Neuronal stem cell (in vitro differentiated cells): ENCODE measurements at regions not wholly inside any gene's neighbourhood (a gene's known extent, or its start where the extent isn't known, plus 50 kb on each side); places are given as distances from the start of the nearest gene placed in this dataset.

ENCODE experiments used
- DNase-seq: peaks from one replicate; pipeline ENCODE4 v3.0.0-alpha.2; 2013; ENCODE audit warnings: low spot score
- H2AFZ ChIP-seq: one replicate; pipeline ENCODE4 v1.6.1; 2013; ENCODE audit warnings: mild to moderate bottlenecking, low read length, inconsistent platforms
- H2AK5ac ChIP-seq: 2 replicates; pipeline ENCODE4 v1.6.1; 2013; ENCODE audit warnings: low read depth, mild to moderate bottlenecking, inconsistent platforms, low read length, moderate library complexity, mixed read lengths
- H2BK120ac ChIP-seq: 2 replicates; pipeline ENCODE4 v1.6.1; 2013; ENCODE audit warnings: low read depth, mild to moderate bottlenecking, inconsistent platforms, low read length, moderate library complexity, mixed read lengths
- H2BK12ac ChIP-seq: one replicate; pipeline ENCODE4 v1.6.1; 2013; ENCODE audit warnings: low read length, inconsistent platforms
- H2BK15ac ChIP-seq: 2 replicates; pipeline ENCODE4 v1.6.1; 2013; ENCODE audit warnings: mild to moderate bottlenecking, low read length, inconsistent platforms, mixed read lengths
- H2BK5ac ChIP-seq: one replicate; pipeline ENCODE4 v1.6.1; 2013; ENCODE audit warnings: inconsistent platforms, mild to moderate bottlenecking, low read length, moderate library complexity
- H3K14ac ChIP-seq: one replicate; pipeline ENCODE4 v1.6.1; 2013; ENCODE audit warnings: low read length, inconsistent platforms
- H3K18ac ChIP-seq: 2 replicates; pipeline ENCODE4 v1.6.1; 2013; ENCODE audit warnings: low read length, inconsistent platforms
- H3K23ac ChIP-seq: 2 replicates; pipeline ENCODE4 v1.6.1; 2013; ENCODE audit warnings: low read depth, mild to moderate bottlenecking, mixed read lengths, low read length, inconsistent platforms; ENCODE audit not compliant: poor library complexity
- H3K27ac ChIP-seq: replicated peaks from 3 replicates; pipeline ENCODE4 v1.5.1; 2013; ENCODE audit warnings: low read length, inconsistent platforms
- H3K27me3 ChIP-seq, 3 experiments: 2 replicates each; pipeline ENCODE4 v1.6.1; 2013; ENCODE audit warnings: low read length in 3 of 3, mild to moderate bottlenecking in 2 of 3, inconsistent platforms in 1 of 3, low read depth in 1 of 3, mixed read lengths in 1 of 3, moderate library complexity in 1 of 3; ENCODE audit not compliant: control insufficient read depth in 3 of 3, insufficient read depth in 3 of 3
- H3K36me3 ChIP-seq, 2 donors: replicated peaks in 1 of 2; 2 replicates each; pipeline ENCODE4 v1.6.1; 2013; ENCODE audit warnings: low read length in 2 of 2; ENCODE audit not compliant: control insufficient read depth in 2 of 2, insufficient read depth in 2 of 2
- H3K4ac ChIP-seq: 2 replicates; pipeline ENCODE4 v1.6.1; 2013; ENCODE audit warnings: inconsistent platforms, mild to moderate bottlenecking, low read length, moderate library complexity
- H3K4me1 ChIP-seq, 2 donors: 1 replicate in 1 of 2; 2 replicates in 1 of 2; pipeline ENCODE4 v1.6.1; 2013; ENCODE audit warnings: low read length in 2 of 2, low read depth in 1 of 2; ENCODE audit not compliant: control insufficient read depth in 2 of 2, insufficient read depth in 1 of 2
- H3K4me2 ChIP-seq: one replicate; pipeline ENCODE4 v1.6.1; 2013; ENCODE audit warnings: mild to moderate bottlenecking, low read length, inconsistent platforms; ENCODE audit not compliant: insufficient read depth, poor library complexity, severe bottlenecking
- H3K4me3 ChIP-seq, 2 donors: 2 replicates each; pipeline ENCODE4 v1.5.1; 2013; ENCODE audit warnings: low read length in 2 of 2, mild to moderate bottlenecking in 2 of 2, inconsistent platforms in 1 of 2, moderate library complexity in 1 of 2
- H3K79me1 ChIP-seq: one replicate; pipeline ENCODE4 v1.6.1; 2013; ENCODE audit warnings: low read depth, mild to moderate bottlenecking, inconsistent platforms, low read length, moderate library complexity
- H3K9ac ChIP-seq: one replicate; pipeline ENCODE4 v1.6.1; 2013; ENCODE audit warnings: mild to moderate bottlenecking, low read depth, low read length, inconsistent platforms; ENCODE audit not compliant: poor library complexity
- H3K9me3 ChIP-seq, 2 donors: replicated peaks in 1 of 2; 2 replicates each; pipeline versions ENCODE3 to v1.6.1; 2013; ENCODE audit warnings: low read length in 2 of 2, mild to moderate bottlenecking in 2 of 2, inconsistent platforms in 1 of 2, low read depth in 1 of 2, mixed read lengths in 1 of 2, moderate library complexity in 1 of 2; ENCODE audit not compliant: control insufficient read depth in 2 of 2, insufficient read depth in 1 of 2
- H4K8ac ChIP-seq: one replicate; pipeline ENCODE4 v1.6.1; 2013; ENCODE audit warnings: low read depth, mild to moderate bottlenecking, inconsistent platforms, low read length, moderate library complexity
- H4K91ac ChIP-seq: one replicate; pipeline ENCODE4 v1.6.1; 2013; ENCODE audit warnings: low read length, low read depth, mild to moderate bottlenecking, inconsistent platforms; ENCODE audit not compliant: poor library complexity
- WGBS, 2 donors: extraction: QIAGEN DNeasy Blood & Tissue Kit; methylation state at CpG; one replicate each; pipeline ENCODE4 v1.1.7; 2013; ENCODE audit warnings: missing lambda C conversion rate in 2 of 2, mixed read lengths in 1 of 2; ENCODE audit not compliant: insufficient read length in 2 of 2, insufficient replicate concordance in 1 of 2; ENCODE audit errors: extremely low coverage in 2 of 2; 5-methylcytosine and 5-hydroxymethylcytosine counted together

- WGBS, 2 donors = no CpG with 5 or more reads among the region's 10 CpGs
- no peak overlapping the region for H2AK5ac ChIP-seq
- no peaks in the 10 kb centered on the region for H3K79me1 ChIP-seq
- no peaks in the 10 kb centered on the region for H3K4me1 ChIP-seq
- H3K14ac ChIP-seq = no peak overlapping the region
- H2BK12ac ChIP-seq = no peak overlapping the region
- no peaks in the 10 kb centered on the region for H3K36me3 ChIP-seq
- no peak overlapping the region for H3K23ac ChIP-seq
- H2BK5ac ChIP-seq = no peak overlapping the region
- no peak overlapping the region for H3K9ac ChIP-seq
- no peak overlapping the region for H3K4me3 ChIP-seq
- H3K27me3 ChIP-seq = no peaks in the 10 kb centered on the region
- H4K8ac ChIP-seq = no peak overlapping the region
- H3K27ac ChIP-seq = no peak overlapping the region
- no peak overlapping the region for H3K4ac ChIP-seq
- H3K18ac ChIP-seq = peak overlapping the region; percentile 11
- no peak overlapping the region for H3K4me2 ChIP-seq
- H2AFZ ChIP-seq = no peak overlapping the region
- DNase-seq = no peak
- H2BK120ac ChIP-seq = no peak overlapping the region
- H3K9me3 ChIP-seq = peaks cover 0 to 1% of the 10 kb centered on the region in 2 donors
- H4K91ac ChIP-seq = no peak overlapping the region
- H2BK15ac ChIP-seq = no peak overlapping the region
These were observed 293.5 kb downstream of the LRFN2 start for GRCh38 chr6:40293460-40294185.

GRCh38 chr6:40293060-40293459, 294.1 kb downstream of the LRFN2 start:
- Histone ChIP-seq H3K4me1 (no peaks in the 10 kb centered on the region), H3K9me3 (peaks cover 0 to 1% of the 10 kb centered on the region in 2 donors), H2BK120ac (no peak overlapping the region), H3K4ac (no peak overlapping the region), H3K14ac (no peak overlapping the region), H3K4me3 (no peak overlapping the region), H2BK12ac (no peak overlapping the region), H2BK5ac (no peak overlapping the region), H3K27me3 (no peaks in the 10 kb centered on the region), H2AFZ (no peak overlapping the region), H3K18ac (no peak overlapping the region), H3K79me1 (no peaks in the 10 kb centered on the region), H2AK5ac (no peak overlapping the region), H3K27ac (no peak overlapping the region), H2BK15ac (no peak overlapping the region), H3K23ac (no peak overlapping the region), H3K9ac (no peak overlapping the region), H4K91ac (no peak overlapping the region), H4K8ac (no peak overlapping the region), H3K36me3 (no peaks in the 10 kb centered on the region), H3K4me2 (no peak overlapping the region)
- no CpG with 5 or more reads among the region's 1 CpG for WGBS, 2 donors
- DNase-seq = no peak

- no peak overlapping the region for H3K23ac ChIP-seq
- H3K4me1 ChIP-seq = peaks cover 0 to 3% of the 10 kb centered on the region in 2 donors
- peaks cover 0 to 1% of the 10 kb centered on the region in 2 donors for H3K9me3 ChIP-seq
- H3K4me3 ChIP-seq = no peak overlapping the region
- H3K4ac ChIP-seq = no peak overlapping the region
- H3K79me1 ChIP-seq = no peaks in the 10 kb centered on the region
- H3K27me3 ChIP-seq = peaks cover 0 to 4% (median 0%) of the 10 kb centered on the region in 3 experiments
- no peak overlapping the region for H3K18ac ChIP-seq
- no peak overlapping the region for H2BK5ac ChIP-seq
- H3K14ac ChIP-seq = no peak overlapping the region
- no peak overlapping the region for H3K9ac ChIP-seq
- no peak overlapping the region for H2AK5ac ChIP-seq
- H2BK15ac ChIP-seq = no peak overlapping the region
- H2BK12ac ChIP-seq = no peak overlapping the region
- H3K36me3 ChIP-seq = no peaks in the 10 kb centered on the region
- no peak overlapping the region for H4K8ac ChIP-seq
- no peak for DNase-seq
- H3K27ac ChIP-seq = no peak overlapping the region
- no peak overlapping the region for H2BK120ac ChIP-seq
- no peak overlapping the region for H4K91ac ChIP-seq
- H3K4me2 ChIP-seq = no peak overlapping the region
- WGBS, 2 donors = no CpG with 5 or more reads among the region's 2 CpGs
- H2AFZ ChIP-seq = no peak overlapping the region
These were observed 296.3 kb downstream of the LRFN2 start for GRCh38 chr6:40290816-40291215.

GRCh38 chr6:40288919-40289318, 298.2 kb downstream of the LRFN2 start:
- WGBS, 2 donors = no CpG with 5 or more reads among the region's 2 CpGs
- H3K23ac ChIP-seq = no peak overlapping the region
- H4K8ac ChIP-seq = no peak overlapping the region
- H3K4me3 ChIP-seq = no peak overlapping the region
- H2BK15ac ChIP-seq = no peak overlapping the region
- no peak overlapping the region for H3K4ac ChIP-seq
- no peak for DNase-seq
- H3K4me2 ChIP-seq = no peak overlapping the region
- no peak overlapping the region for H2BK12ac ChIP-seq
- no peak overlapping the region for H3K14ac ChIP-seq
- no peak overlapping the region for H2BK120ac ChIP-seq
- no peak overlapping the region for H2AK5ac ChIP-seq
- H3K27ac ChIP-seq = no peak overlapping the region
- H3K9me3 ChIP-seq = peaks cover 0 to 1% of the 10 kb centered on the region in 2 donors
- H3K27me3 ChIP-seq = peaks cover 0 to 10% (median 0%) of the 10 kb centered on the region in 3 experiments
- no peak overlapping the region for H4K91ac ChIP-seq
- H2BK5ac ChIP-seq = no peak overlapping the region
- H3K79me1 ChIP-seq = no peaks in the 10 kb centered on the region
- H3K9ac ChIP-seq = no peak overlapping the region
- H2AFZ ChIP-seq = no peak overlapping the region
- no peak overlapping the region for H3K18ac ChIP-seq
- no peaks in the 10 kb centered on the region for H3K36me3 ChIP-seq
- peaks cover 0 to 3% of the 10 kb centered on the region in 2 donors for H3K4me1 ChIP-seq
